Right lobe of liver (tissue), 6 donors: ENCODE measurements at regions not wholly inside any gene's neighbourhood (a gene's known extent, or its start where the extent isn't known, plus 50 kb on each side); places are given as distances from the start of the nearest gene placed in this dataset.

Source experiments
- ATAC-seq, 4 donors: fragments of 200-7000 bp; cut with Tn5 transposase; one replicate each; pipeline ENCODE4 v1.9.1; 2020; ENCODE audit warnings: mild to moderate bottlenecking in 4 of 4, moderate library complexity in 4 of 4
- DNase-seq, 3 donors: peaks; one replicate each; pipeline ENCODE4 v3.0.0-alpha.2; 2020
- H3K27ac ChIP-seq, 3 donors: fragments of 200-600 bp; one replicate each; pipeline ENCODE4 v1.8.0; 2022
- H3K27me3 ChIP-seq, 2 donors: fragments of 200-600 bp; one replicate each; pipeline ENCODE4 v1.8.0; 2022
- H3K36me3 ChIP-seq, 4 donors: fragments of 200-600 bp; sonication (generic) in 1 of 4; one replicate each; pipeline versions ENCODE4 v1.5.1 to v1.8.0; 2017 to 2022; ENCODE audit warnings: control low read depth in 1 of 4
- H3K4me1 ChIP-seq, 4 donors: fragments of 200-600 bp; sonication (generic) in 1 of 4; one replicate each; pipeline versions ENCODE4 v1.5.1 to v1.8.0; 2017 to 2022; ENCODE audit warnings: control low read depth in 1 of 4
- H3K4me3 ChIP-seq, 3 donors: fragments of 200-600 bp; one replicate each; pipeline ENCODE4 v1.8.0; 2022
- H3K9me3 ChIP-seq, 4 donors: fragments of 200-600 bp; sonication (generic) in 1 of 4; one replicate each; pipeline versions ENCODE4 v1.5.1 to v1.8.0; 2017 to 2022; ENCODE audit warnings: control low read depth in 1 of 4
- CTCF ChIP-seq, 4 donors: fragments of 200-600 bp in 3 of 4; fragments of 450-650 bp in 1 of 4; IDR thresholded peaks; one replicate each; pipeline versions ENCODE4 v1.5.1 to v1.8.0; 2016 to 2022; ENCODE audit warnings: antibody characterized with exemption in 4 of 4, mild to moderate bottlenecking in 2 of 4
- POLR2A ChIP-seq: fragments of 450-650 bp; IDR thresholded peaks from one replicate; pipeline ENCODE4 v1.6.1; 2017; ENCODE audit warnings: antibody characterized with exemption, mild to moderate bottlenecking
- WGBS: methylation state at CpG from one replicate; pipeline ENCODE4 v1.1.6; 2018; ENCODE audit warnings: low coverage, low lambda C conversion rate; ENCODE audit not compliant: insufficient coverage; ENCODE audit errors: missing lambda C conversion rate; 5-methylcytosine and 5-hydroxymethylcytosine counted together
- intact Hi-C, 2 donors: fragments of 100-400 bp; cut with DNase I; formaldehyde crosslinking; loops; one replicate each; pipeline versions ENCODE4 v1.11.2 to v1.14.1; 2022
- donor health status: DM: no; HTN: yes; CAD: no.
- donor health status: DM: no; HTN: no; CAD: no.
- donor health status: DM: no; HTN: no; CAD: no.
- donor health status: DM: no; HTN: yes; CAD: no.
- donor health status: DM: no; HTN: yes; CAD: no.

- no peak for DNase-seq
- intact Hi-C loops = no loop called here
- 57% methylated on average over 4 of the region's 4 CpGs for WGBS
- no peak overlapping the region for H3K4me3 ChIP-seq
- no peak overlapping the region for H3K27ac ChIP-seq
- no peak for TF ChIP-seq POLR2A
- no peak for TF ChIP-seq CTCF (IDR thresholded peaks at IDR 0.05)
- H3K36me3 ChIP-seq = no peaks in the 10 kb centered on the region
- no peaks in the 10 kb centered on the region for H3K9me3 ChIP-seq
- H3K27me3 ChIP-seq = no peaks in the 10 kb centered on the region
- ATAC-seq = no peak
- H3K4me1 ChIP-seq = no peaks in the 10 kb centered on the region
Measured at GRCh38 chr3:191070762-191071403, 128.2 kb upstream of the OSTN start.

GRCh38 chr3:191070201-191070600 lies 128.8 kb upstream of the OSTN start:
- WGBS = 28% methylated on average over 2 of the region's 2 CpGs
- no peaks in the 10 kb centered on the region for H3K27me3 ChIP-seq
- no peaks in the 10 kb centered on the region for H3K36me3 ChIP-seq
- no peaks in the 10 kb centered on the region for H3K4me1 ChIP-seq
- H3K9me3 ChIP-seq = no peaks in the 10 kb centered on the region
- intact Hi-C loops = no loop called here
- no peak overlapping the region for H3K27ac ChIP-seq
- TF ChIP-seq CTCF (IDR thresholded peaks at IDR 0.05) (no peak), POLR2A (no peak)
- ATAC-seq (no peak), DNase-seq (no peak)
- no peak overlapping the region for H3K4me3 ChIP-seq

DNA sequence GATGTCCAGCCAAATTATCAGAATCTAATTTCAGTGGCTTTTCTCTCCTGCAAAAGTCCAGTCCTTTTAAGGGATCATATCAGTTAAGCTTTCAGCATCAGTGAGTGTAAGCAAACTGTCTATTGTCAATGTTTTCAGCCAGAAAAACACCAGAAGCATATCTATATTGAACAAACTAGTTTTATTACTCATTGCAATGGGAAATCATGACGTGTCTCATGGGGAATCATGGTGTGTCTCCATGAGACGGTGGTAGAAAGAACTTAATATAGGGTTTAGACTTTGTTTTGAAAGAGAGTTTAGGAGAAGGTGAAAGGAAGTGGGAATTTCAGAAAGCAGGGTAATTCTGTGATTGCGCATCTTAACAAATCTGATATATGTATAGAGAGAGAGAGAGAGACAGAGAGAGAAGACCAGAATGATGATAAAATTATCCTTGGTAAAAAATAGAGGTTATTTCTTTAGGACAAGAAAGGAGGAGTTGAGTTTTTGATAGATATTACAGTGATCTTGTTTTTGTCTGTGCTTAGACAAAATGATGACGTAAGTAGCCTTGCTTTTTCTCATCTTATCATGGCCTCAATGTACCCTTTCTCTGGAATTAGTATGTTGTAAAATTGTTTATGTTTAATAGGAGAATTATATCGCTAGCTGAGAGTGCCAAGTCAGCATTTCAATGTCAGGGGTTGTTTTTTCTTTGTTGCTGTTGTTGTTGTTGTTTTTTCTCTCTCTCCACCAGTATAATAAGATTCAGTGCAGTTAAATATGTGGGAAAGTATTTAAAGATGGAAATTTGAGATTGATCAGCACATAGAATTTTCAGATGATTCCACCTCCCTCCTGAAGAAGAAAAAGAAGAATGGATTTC lies 129.9 kb upstream of the OSTN start:
- no peak overlapping the region for H3K27ac ChIP-seq
- intact Hi-C loops = no loop called here
- DNase-seq = no peak
- 63% methylated on average over 5 of the region's 5 CpGs for WGBS
- H3K36me3 ChIP-seq = no peaks in the 10 kb centered on the region
- no peaks in the 10 kb centered on the region for H3K27me3 ChIP-seq
- TF ChIP-seq POLR2A = no peak
- no peak for TF ChIP-seq CTCF (IDR thresholded peaks at IDR 0.05)
- H3K4me3 ChIP-seq = no peak overlapping the region
- no peaks in the 10 kb centered on the region for H3K4me1 ChIP-seq
- no peak for ATAC-seq
- no peaks in the 10 kb centered on the region for H3K9me3 ChIP-seq

GRCh38 chr3:191066669-191067068 lies 132.4 kb upstream of the OSTN start:
- H3K9me3 ChIP-seq = no peaks in the 10 kb centered on the region
- no peak for DNase-seq
- ATAC-seq = peak in 1 of 4 donors; percentile 29
- WGBS = 33% methylated on average over 1 of the region's 1 CpG
- H3K36me3 ChIP-seq = no peaks in the 10 kb centered on the region
- no peak overlapping the region for H3K27ac ChIP-seq
- H3K4me3 ChIP-seq = no peak overlapping the region
- intact Hi-C loops = no loop called here
- no peaks in the 10 kb centered on the region for H3K27me3 ChIP-seq
- no peaks in the 10 kb centered on the region for H3K4me1 ChIP-seq
- no peak for TF ChIP-seq POLR2A
- TF ChIP-seq CTCF (IDR thresholded peaks at IDR 0.05) = no peak
